ENCODE measurements at regions not wholly inside any gene's neighbourhood (a gene's known extent, or its start where the extent isn't known, plus 50 kb on each side); places are given as distances from the start of the nearest gene placed in this dataset.

DNA sequence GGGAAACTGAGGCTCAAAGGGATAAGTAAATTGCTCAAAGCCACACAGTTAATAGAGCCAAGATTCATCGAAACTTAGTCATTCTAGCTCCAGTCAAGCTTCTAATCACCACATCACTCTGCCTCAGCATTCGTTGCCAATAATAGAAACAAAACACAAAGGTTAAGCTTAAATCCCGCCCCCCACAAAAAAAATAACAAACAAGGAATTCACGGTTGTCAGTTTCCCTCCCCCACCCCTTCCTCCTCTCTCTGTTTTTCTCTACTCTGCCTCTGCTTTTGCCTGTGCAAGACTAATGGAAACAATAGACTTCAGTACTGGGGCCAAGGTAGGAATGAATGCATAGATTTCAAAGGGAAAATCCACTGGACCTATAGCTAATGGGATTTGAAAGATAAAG is 70.7 kb upstream of the ZNF644 start:
- H3K4me3 ChIP-seq (ENCODE audit: insufficient read depth, low read length) = no peak overlapping the region
- H3K79me2 ChIP-seq (ENCODE audit: insufficient read depth, low read length) = no peaks in the 10 kb centered on the region
- no peaks in the 10 kb centered on the region for H4K20me1 ChIP-seq (ENCODE audit: insufficient read depth, low read length)
- no peak overlapping the region for H3K4me2 ChIP-seq (ENCODE audit: insufficient read depth, low read length)
- no peaks in the 10 kb centered on the region for H3K36me3 ChIP-seq (ENCODE audit: insufficient read depth, low read length)
- TF ChIP-seq, protein P1, sequence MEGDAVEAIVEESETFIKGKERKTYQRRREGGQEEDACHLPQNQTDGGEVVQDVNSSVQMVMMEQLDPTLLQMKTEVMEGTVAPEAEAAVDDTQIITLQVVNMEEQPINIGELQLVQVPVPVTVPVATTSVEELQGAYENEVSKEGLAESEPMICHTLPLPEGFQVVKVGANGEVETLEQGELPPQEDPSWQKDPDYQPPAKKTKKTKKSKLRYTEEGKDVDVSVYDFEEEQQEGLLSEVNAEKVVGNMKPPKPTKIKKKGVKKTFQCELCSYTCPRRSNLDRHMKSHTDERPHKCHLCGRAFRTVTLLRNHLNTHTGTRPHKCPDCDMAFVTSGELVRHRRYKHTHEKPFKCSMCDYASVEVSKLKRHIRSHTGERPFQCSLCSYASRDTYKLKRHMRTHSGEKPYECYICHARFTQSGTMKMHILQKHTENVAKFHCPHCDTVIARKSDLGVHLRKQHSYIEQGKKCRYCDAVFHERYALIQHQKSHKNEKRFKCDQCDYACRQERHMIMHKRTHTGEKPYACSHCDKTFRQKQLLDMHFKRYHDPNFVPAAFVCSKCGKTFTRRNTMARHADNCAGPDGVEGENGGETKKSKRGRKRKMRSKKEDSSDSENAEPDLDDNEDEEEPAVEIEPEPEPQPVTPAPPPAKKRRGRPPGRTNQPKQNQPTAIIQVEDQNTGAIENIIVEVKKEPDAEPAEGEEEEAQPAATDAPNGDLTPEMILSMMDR (IDR thresholded peaks at IDR 0.05; ENCODE audit: extremely low read depth, low read depth, low read length) = no peak
- no peak for DNase-seq (ENCODE audit: insufficient read length, low spot score, missing footprints)
- H3K4me1 ChIP-seq (ENCODE audit: insufficient read depth, low read length) = no peaks in the 10 kb centered on the region
- H2AFZ ChIP-seq (ENCODE audit: low read length) = no peak overlapping the region
- H3K27me3 ChIP-seq (ENCODE audit: insufficient read depth, low read length) = no peaks in the 10 kb centered on the region
- H3K9me3 ChIP-seq (ENCODE audit: low read depth, low read length) = no peaks in the 10 kb centered on the region
- H3K27ac ChIP-seq (ENCODE audit: low read depth, low read length) = no peak overlapping the region

DNA sequence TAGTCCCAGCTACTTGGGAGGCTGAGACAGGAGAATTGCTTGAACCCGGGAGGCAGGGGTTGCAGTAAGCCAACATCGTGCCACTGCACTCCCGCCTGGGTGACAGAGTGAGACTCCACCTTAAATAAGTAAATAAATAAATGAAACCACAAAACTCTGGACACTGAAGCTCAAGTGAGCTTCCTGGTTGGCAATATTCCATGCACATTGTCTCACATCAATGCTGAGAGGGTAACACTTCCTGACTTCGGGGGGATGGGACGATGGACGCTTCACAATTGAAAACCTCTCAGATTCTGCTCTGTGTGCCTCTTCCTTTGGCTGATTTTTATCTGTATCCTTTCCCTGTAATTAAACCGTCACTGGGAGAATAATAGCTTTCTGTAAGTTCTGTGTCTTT is 70.0 kb upstream of the ZNF644 start:
- Histone ChIP-seq H3K27ac (ENCODE audit: low read depth, low read length) (no peak overlapping the region), H3K79me2 (ENCODE audit: insufficient read depth, low read length) (no peaks in the 10 kb centered on the region), H3K9me3 (ENCODE audit: low read depth, low read length) (no peaks in the 10 kb centered on the region), H3K27me3 (ENCODE audit: insufficient read depth, low read length) (no peaks in the 10 kb centered on the region), H3K4me2 (ENCODE audit: insufficient read depth, low read length) (no peak overlapping the region), H4K20me1 (ENCODE audit: insufficient read depth, low read length) (no peaks in the 10 kb centered on the region), H3K4me1 (ENCODE audit: insufficient read depth, low read length) (no peaks in the 10 kb centered on the region), H2AFZ (ENCODE audit: low read length) (no peak overlapping the region), H3K36me3 (ENCODE audit: insufficient read depth, low read length) (no peaks in the 10 kb centered on the region), H3K4me3 (ENCODE audit: insufficient read depth, low read length) (no peak overlapping the region)
- no peak for DNase-seq (ENCODE audit: insufficient read length, low spot score, missing footprints)
- TF ChIP-seq, protein P1 (IDR thresholded peaks at IDR 0.05; ENCODE audit: extremely low read depth, low read depth, low read length) = no peak

DNA sequence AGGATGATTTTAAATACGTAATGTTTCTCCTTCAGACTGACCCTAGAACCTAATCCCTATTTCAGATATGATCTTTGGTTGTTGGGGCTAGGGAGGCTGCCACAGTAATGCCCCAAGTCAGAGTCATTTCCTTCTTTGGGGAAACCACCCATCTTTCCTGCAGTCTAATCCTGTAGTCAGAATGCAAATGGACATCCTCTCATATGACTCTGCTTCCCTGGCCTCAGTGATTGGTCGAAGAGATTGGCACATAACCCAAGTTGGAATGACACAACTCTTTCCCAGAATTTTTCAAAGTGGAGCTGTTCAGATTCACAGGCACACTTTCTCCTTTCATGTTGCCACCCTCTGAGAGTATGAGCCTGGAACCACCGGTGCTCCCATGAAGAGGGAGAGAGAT is 58.8 kb upstream of the ZNF644 start:
- H3K36me3 ChIP-seq (ENCODE audit: insufficient read depth, low read length) = no peaks in the 10 kb centered on the region
- no peak overlapping the region for H3K4me2 ChIP-seq (ENCODE audit: insufficient read depth, low read length)
- DNase-seq (ENCODE audit: insufficient read length, low spot score, missing footprints) = no peak
- no peak overlapping the region for H2AFZ ChIP-seq (ENCODE audit: low read length)
- H3K4me3 ChIP-seq (ENCODE audit: insufficient read depth, low read length) = no peak overlapping the region
- no peaks in the 10 kb centered on the region for H3K4me1 ChIP-seq (ENCODE audit: insufficient read depth, low read length)
- TF ChIP-seq, protein P1 (IDR thresholded peaks at IDR 0.05; ENCODE audit: extremely low read depth, low read depth, low read length) = no peak
- H4K20me1 ChIP-seq (ENCODE audit: insufficient read depth, low read length) = no peaks in the 10 kb centered on the region
- no peaks in the 10 kb centered on the region for H3K79me2 ChIP-seq (ENCODE audit: insufficient read depth, low read length)
- no peak overlapping the region for H3K27ac ChIP-seq (ENCODE audit: low read depth, low read length)
- H3K27me3 ChIP-seq (ENCODE audit: insufficient read depth, low read length) = no peaks in the 10 kb centered on the region
- H3K9me3 ChIP-seq (ENCODE audit: low read depth, low read length) = no peaks in the 10 kb centered on the region

DNA sequence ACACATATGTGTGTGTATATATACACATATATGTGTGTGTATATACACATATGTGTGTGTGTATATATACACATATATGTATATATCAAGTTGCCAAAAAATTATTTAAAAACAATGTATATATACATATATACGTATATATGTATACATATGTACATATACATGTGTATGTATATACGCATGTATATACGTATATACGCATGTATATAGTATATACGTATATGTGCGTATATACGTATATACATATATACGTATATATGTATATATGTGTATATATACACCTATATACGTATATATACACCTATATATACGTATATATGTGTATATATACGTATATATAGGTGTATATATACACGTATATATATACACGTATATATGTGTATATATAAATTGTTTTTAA is 57.0 kb upstream of the ZNF644 start:
- Histone ChIP-seq H3K36me3 (ENCODE audit: insufficient read depth, low read length) (no peaks in the 10 kb centered on the region), H3K4me3 (ENCODE audit: insufficient read depth, low read length) (no peak overlapping the region), H3K9me3 (ENCODE audit: low read depth, low read length) (no peaks in the 10 kb centered on the region), H3K27me3 (ENCODE audit: insufficient read depth, low read length) (no peaks in the 10 kb centered on the region), H3K4me2 (ENCODE audit: insufficient read depth, low read length) (no peak overlapping the region), H3K4me1 (ENCODE audit: insufficient read depth, low read length) (no peaks in the 10 kb centered on the region), H3K27ac (ENCODE audit: low read depth, low read length) (no peak overlapping the region), H3K79me2 (ENCODE audit: insufficient read depth, low read length) (no peaks in the 10 kb centered on the region), H4K20me1 (ENCODE audit: insufficient read depth, low read length) (no peaks in the 10 kb centered on the region), H2AFZ (ENCODE audit: low read length) (no peak overlapping the region)
- TF ChIP-seq, protein P1 (IDR thresholded peaks at IDR 0.05; ENCODE audit: extremely low read depth, low read depth, low read length) = no peak
- no peak for DNase-seq (ENCODE audit: insufficient read length, low spot score, missing footprints)

All from osteoblast (primary cell).